Osteocyte (in vitro differentiated cells): ENCODE measurements at regions not wholly inside any gene's neighbourhood (a gene's known extent, or its start where the extent isn't known, plus 50 kb on each side); places are given as distances from the start of the nearest gene placed in this dataset.

Experiments used
- DNase-seq: peaks from one replicate; pipeline ENCODE4 v3.0.0; 2021; ENCODE audit warnings: mixed read lengths; ENCODE audit not compliant: unreplicated experiment; ENCODE audit errors: extremely low spot score
- H3K27ac Mint-ChIP-seq: one replicate; pipeline ENCODE4 v1.8.0; 2021; ENCODE audit warnings: mild to moderate bottlenecking, mixed read lengths; ENCODE audit not compliant: unreplicated experiment
- H3K27me3 Mint-ChIP-seq: one replicate; pipeline ENCODE4 v1.8.0; 2021; ENCODE audit warnings: mixed read lengths; ENCODE audit not compliant: unreplicated experiment
- H3K36me3 Mint-ChIP-seq: one replicate; pipeline ENCODE4 v1.8.0; 2021; ENCODE audit warnings: mixed read lengths; ENCODE audit not compliant: unreplicated experiment
- H3K4me1 Mint-ChIP-seq: one replicate; pipeline ENCODE4 v1.8.0; 2021; ENCODE audit warnings: mixed read lengths; ENCODE audit not compliant: unreplicated experiment
- H3K4me3 Mint-ChIP-seq: one replicate; pipeline ENCODE4 v1.8.0; 2021; ENCODE audit warnings: mild to moderate bottlenecking, moderate library complexity, mixed read lengths; ENCODE audit not compliant: unreplicated experiment
- H3K9me3 Mint-ChIP-seq: one replicate; pipeline ENCODE4 v1.8.0; 2021; ENCODE audit warnings: mixed read lengths; ENCODE audit not compliant: unreplicated experiment
- CTCF ChIP-seq: fragments of 200-600 bp; sonication (generic); IDR thresholded peaks from 2 replicates; pipeline ENCODE4 v1.5.0; 2021; ENCODE audit warnings: antibody characterized with exemption, mild to moderate bottlenecking, moderate library complexity

- no peaks in the 10 kb centered on the region for H3K36me3 Mint-ChIP-seq
- DNase-seq, result no peak
- H3K27ac Mint-ChIP-seq, result no peak overlapping the region
- H3K4me1 Mint-ChIP-seq, result peaks cover 19% of the 10 kb centered on the region
- H3K4me3 Mint-ChIP-seq, result no peak overlapping the region
- no peaks in the 10 kb centered on the region for H3K27me3 Mint-ChIP-seq
- no peak for TF ChIP-seq CTCF
- no peaks in the 10 kb centered on the region for H3K9me3 Mint-ChIP-seq
These were observed 60.2 kb upstream of the LCTL start for GRCh38 chr15:66625974-66626373.

GRCh38 chr15:66628976-66629723 lies 63.4 kb upstream of the LCTL start:
- Mint-ChIP-seq H3K27me3 (no peaks in the 10 kb centered on the region), H3K4me1 (peaks cover 19% of the 10 kb centered on the region), H3K36me3 (no peaks in the 10 kb centered on the region), H3K27ac (no peak overlapping the region), H3K9me3 (no peaks in the 10 kb centered on the region), H3K4me3 (no peak overlapping the region)
- TF ChIP-seq CTCF, result no peak
- no peak for DNase-seq

- Mint-ChIP-seq H3K4me1 (peaks cover 19% of the 10 kb centered on the region), H3K27ac (no peak overlapping the region)
- no peak for DNase-seq
These were observed 64.2 kb upstream of the LCTL start for GRCh38 chr15:66629817-66630576.

GRCh38 chr15:66630801-66631351 lies 65.1 kb upstream of the LCTL start:
- Mint-ChIP-seq H3K36me3 (no peaks in the 10 kb centered on the region), H3K27me3 (no peaks in the 10 kb centered on the region), H3K9me3 (no peaks in the 10 kb centered on the region), H3K4me3 (no peak overlapping the region), H3K27ac (no peak overlapping the region), H3K4me1 (peaks cover 19% of the 10 kb centered on the region)
- no peak for TF ChIP-seq CTCF
- no peak for DNase-seq

More at GRCh38 chr15:66629817-66630576, 64.2 kb upstream of the LCTL start:
- Mint-ChIP-seq H3K27me3 (no peaks in the 10 kb centered on the region), H3K36me3 (no peaks in the 10 kb centered on the region), H3K4me3 (no peak overlapping the region), H3K9me3 (no peaks in the 10 kb centered on the region)
- no peak for TF ChIP-seq CTCF
